HEK293T (cell line): ENCODE measurements at regions not wholly inside any gene's neighbourhood (a gene's known extent, or its start where the extent isn't known, plus 50 kb on each side); places are given as distances from the start of the nearest gene placed in this dataset.

Experiments used
- ARNT ChIP-seq: fragments of 450-650 bp; IDR thresholded peaks from 2 replicates; pipeline ENCODE4 v1.6.1; 2017; ENCODE audit warnings: mild to moderate bottlenecking
- BHLHE40 ChIP-seq: fragments of 450-650 bp; IDR thresholded peaks from 2 replicates; pipeline ENCODE4 v1.6.1; 2016; ENCODE audit warnings: mild to moderate bottlenecking, moderate library complexity, borderline replicate concordance
- ELF4 ChIP-seq: fragments of 450-650 bp; IDR thresholded peaks from 2 replicates; pipeline ENCODE4 v1.6.1; 2017; ENCODE audit warnings: antibody characterized with exemption
- FOXA1 ChIP-seq: fragments of 450-650 bp; IDR thresholded peaks from 2 replicates; pipeline ENCODE4 v1.6.1; 2016; ENCODE audit warnings: mild to moderate bottlenecking
- FOXK2 ChIP-seq: fragments of 450-650 bp; IDR thresholded peaks from 2 replicates; pipeline ENCODE4 v1.6.1; 2016; ENCODE audit warnings: mild to moderate bottlenecking
- LEF1 ChIP-seq: fragments of 450-650 bp; IDR thresholded peaks from 2 replicates; pipeline ENCODE4 v1.6.1; 2017; ENCODE audit warnings: mild to moderate bottlenecking, borderline replicate concordance
- SP1 ChIP-seq: fragments of 450-650 bp; IDR thresholded peaks from 2 replicates; pipeline ENCODE4 v1.6.1; 2017
- SUZ12 ChIP-seq: fragments of 450-650 bp; IDR thresholded peaks from 2 replicates; pipeline ENCODE4 v1.6.1; 2016; ENCODE audit warnings: mild to moderate bottlenecking
- ZNF384 ChIP-seq: fragments of 450-650 bp; IDR thresholded peaks from 2 replicates; pipeline ENCODE4 v1.6.1; 2016

GRCh38 chr3:24917908-24918307 is 423.3 kb upstream of the THRB start:
- no peak for TF ChIP-seq ELF4
- TF ChIP-seq BHLHE40, result no peak
- no peak for TF ChIP-seq SUZ12
- TF ChIP-seq FOXK2, result no peak
- no peak for TF ChIP-seq ARNT
- no peak for TF ChIP-seq LEF1
- no peak for TF ChIP-seq ZNF384
- TF ChIP-seq SP1, result no peak
- TF ChIP-seq FOXA1, result no peak
